ENCODE measurements at regions not wholly inside any gene's neighbourhood (a gene's known extent, or its start where the extent isn't known, plus 50 kb on each side); places are given as distances from the start of the nearest gene placed in this dataset.
"Not testable (repeated sequence)": the region's sequence is repeated elsewhere in the genome, so short reads cannot be mapped to it uniquely, and the experiment has no call there.

GRCh38 chr9:111271481-111272080, 58.4 kb downstream of the OR2K2 start:
- H3K9me3 ChIP-seq (replicated peaks; ENCODE audit: control insufficient read depth, insufficient read depth, low read length) = no peaks in the 10 kb centered on the region
- no peaks in the 10 kb centered on the region for H3K4me1 ChIP-seq (ENCODE audit: control insufficient read depth, extremely low read depth, insufficient read depth, low read length)
- no TSS peak for BruUV-seq (replicated peaks)
- no peaks in the 10 kb centered on the region for H4K20me1 ChIP-seq (replicated peaks; ENCODE audit: control insufficient read depth, extremely low read depth, insufficient read depth, low read length)
- no peak for DNase-seq (ENCODE audit: low read depth, low spot score)
- H2AFZ ChIP-seq (ENCODE audit: low read depth, low read length) = no peak overlapping the region
- H3K9ac ChIP-seq (replicated peaks; ENCODE audit: extremely low read depth, insufficient read depth, low read length) = no peak overlapping the region
- ChIA-PET POLR2A (no interaction called here), CTCF (no interaction called here)
- H3K27me3 ChIP-seq (ENCODE audit: control insufficient read depth in 2 of 2, insufficient read depth in 2 of 2, low read length in 2 of 2) = no peaks in the 10 kb centered on the region
- no peak overlapping the region for H3K4me3 ChIP-seq (replicated peaks in 1 of 3; ENCODE audit: insufficient read depth in 1 of 3, low read depth in 1 of 3, low read length in 3 of 3)
- H3K36me3 ChIP-seq (ENCODE audit: control insufficient read depth in 2 of 2, extremely low read depth in 1 of 2, insufficient read depth in 2 of 2, low read length in 2 of 2) = no peaks in the 10 kb centered on the region
- TF ChIP-seq POLR2AphosphoS5 (IDR thresholded peaks at IDR 0.05; ENCODE audit: insufficient read depth, low read depth, low read length) = no peak
- TF ChIP-seq EZH2 (IDR thresholded peaks at IDR 0.05; ENCODE audit: borderline replicate concordance, low read depth, low read length, severe bottlenecking) = no peak
- TF ChIP-seq MYC (IDR thresholded peaks at IDR 0.05; ENCODE audit: low read depth, low read length) = no peak
- no peaks in the 10 kb centered on the region for H3K79me2 ChIP-seq (ENCODE audit: control insufficient read depth, insufficient read depth, low read length)
- FAIRE-seq = no peak
- dilution Hi-C loops (cut with MboI; ENCODE audit: extremely low pct_ligation_motif_present, low sequenced_read_pairs) = no loop called here
- no peak overlapping the region for H3K4me2 ChIP-seq (ENCODE audit: insufficient read depth, low read length)
- intact Hi-C loops (cut with micrococcal nuclease) = loop anchor here (2.0 kb wide), 1 partner anchor 41 kb away; no protein-coding TSS in a partner anchor
- no peaks in the 10 kb centered on the region for H3K9me1 ChIP-seq (replicated peaks; ENCODE audit: control insufficient read depth, extremely low read depth, insufficient read depth, low read length)
- H3K27ac ChIP-seq (ENCODE audit: insufficient read depth, low read depth, low read length) = no peak overlapping the region

GRCh38 chr9:111271047-111271446, 59.0 kb downstream of the OR2K2 start:
- Histone ChIP-seq H3K36me3 (ENCODE audit: control insufficient read depth in 2 of 2, extremely low read depth in 1 of 2, insufficient read depth in 2 of 2, low read length in 2 of 2) (no peaks in the 10 kb centered on the region), H4K20me1 (replicated peaks; ENCODE audit: control insufficient read depth, extremely low read depth, insufficient read depth, low read length) (no peaks in the 10 kb centered on the region), H3K4me3 (replicated peaks in 1 of 3; ENCODE audit: insufficient read depth in 1 of 3, low read depth in 1 of 3, low read length in 3 of 3) (no peak overlapping the region), H3K4me2 (ENCODE audit: insufficient read depth, low read length) (no peak overlapping the region), H3K27ac (ENCODE audit: insufficient read depth, low read depth, low read length) (no peak overlapping the region), H2AFZ (ENCODE audit: low read depth, low read length) (no peak overlapping the region), H3K9me1 (replicated peaks; ENCODE audit: control insufficient read depth, extremely low read depth, insufficient read depth, low read length) (no peaks in the 10 kb centered on the region), H3K27me3 (ENCODE audit: control insufficient read depth in 2 of 2, insufficient read depth in 2 of 2, low read length in 2 of 2) (no peaks in the 10 kb centered on the region), H3K9ac (replicated peaks; ENCODE audit: extremely low read depth, insufficient read depth, low read length) (no peak overlapping the region), H3K9me3 (replicated peaks; ENCODE audit: control insufficient read depth, insufficient read depth, low read length) (no peaks in the 10 kb centered on the region), H3K4me1 (ENCODE audit: control insufficient read depth, extremely low read depth, insufficient read depth, low read length) (no peaks in the 10 kb centered on the region), H3K79me2 (ENCODE audit: control insufficient read depth, insufficient read depth, low read length) (no peaks in the 10 kb centered on the region)
- BruUV-seq (replicated peaks) = no TSS peak
- intact Hi-C loops (cut with micrococcal nuclease) = no loop called here
- no peak for DNase-seq (ENCODE audit: low read depth, low spot score)
- ChIA-PET CTCF (no interaction called here), POLR2A (no interaction called here)
- dilution Hi-C loops (cut with MboI; ENCODE audit: extremely low pct_ligation_motif_present, low sequenced_read_pairs) = no loop called here
- no peak for FAIRE-seq
- TF ChIP-seq MAX (IDR thresholded peaks at IDR 0.05; ENCODE audit: insufficient read depth, insufficient read length) (no peak), POLR2A (IDR thresholded peaks at IDR 0.05; ENCODE audit: low read depth, low read length) (no peak), FOS (IDR thresholded peaks at IDR 0.05; ENCODE audit: borderline replicate concordance, insufficient read depth, low read length) (no peak), EZH2 (IDR thresholded peaks at IDR 0.05; ENCODE audit: borderline replicate concordance, low read depth, low read length, severe bottlenecking) (no peak), MYC (IDR thresholded peaks at IDR 0.05; ENCODE audit: low read depth, low read length) (no peak), CTCF (IDR thresholded peaks at IDR 0.05; ENCODE audit: extremely low read depth in 1 of 2, insufficient read depth in 1 of 2, low read depth in 1 of 2, low read length in 2 of 2) (no peak), GATA2 (IDR thresholded peaks at IDR 0.05; ENCODE audit: insufficient read depth, insufficient read length, low read depth, low read length) (no peak), POLR2AphosphoS5 (IDR thresholded peaks at IDR 0.05; ENCODE audit: insufficient read depth, low read depth, low read length) (no peak), JUN (IDR thresholded peaks at IDR 0.05; ENCODE audit: borderline replicate concordance, insufficient read depth, insufficient read length, low read depth) (no peak)

GRCh38 chr9:111266024-111266423, 64.0 kb downstream of the OR2K2 start:
- H3K4me2 ChIP-seq (ENCODE audit: insufficient read depth, low read length); H3K4me3 ChIP-seq (replicated peaks in 1 of 3; ENCODE audit: insufficient read depth in 1 of 3, low read depth in 1 of 3, low read length in 3 of 3); dilution Hi-C loops (cut with MboI; ENCODE audit: extremely low pct_ligation_motif_present, low sequenced_read_pairs); CTCF ChIA-PET; FAIRE-seq; H3K9me1 ChIP-seq (replicated peaks; ENCODE audit: control insufficient read depth, extremely low read depth, insufficient read depth, low read length); H2AFZ ChIP-seq (ENCODE audit: low read depth, low read length); H3K79me2 ChIP-seq (ENCODE audit: control insufficient read depth, insufficient read depth, low read length); POLR2A ChIA-PET; BruUV-seq (replicated peaks); intact Hi-C loops (cut with micrococcal nuclease); H3K36me3 ChIP-seq (ENCODE audit: control insufficient read depth in 2 of 2, extremely low read depth in 1 of 2, insufficient read depth in 2 of 2, low read length in 2 of 2); H3K9ac ChIP-seq (replicated peaks; ENCODE audit: extremely low read depth, insufficient read depth, low read length); H3K27ac ChIP-seq (ENCODE audit: insufficient read depth, low read depth, low read length); H3K4me1 ChIP-seq (ENCODE audit: control insufficient read depth, extremely low read depth, insufficient read depth, low read length); DNase-seq (ENCODE audit: low read depth, low spot score); H4K20me1 ChIP-seq (replicated peaks; ENCODE audit: control insufficient read depth, extremely low read depth, insufficient read depth, low read length); H3K9me3 ChIP-seq (replicated peaks; ENCODE audit: control insufficient read depth, insufficient read depth, low read length); H3K27me3 ChIP-seq (ENCODE audit: control insufficient read depth in 2 of 2, insufficient read depth in 2 of 2, low read length in 2 of 2): not testable (repeated sequence)

Data from endothelial cell of umbilical vein (primary cell).